IMR-90 (cell line): ENCODE measurements at regions not wholly inside any gene's neighbourhood (a gene's known extent, or its start where the extent isn't known, plus 50 kb on each side); places are given as distances from the start of the nearest gene placed in this dataset.
"Not testable (repeated sequence)": the region's sequence is repeated elsewhere in the genome, so short reads cannot be mapped to it uniquely, and the experiment has no call there.

Experiments used
- ATAC-seq: fragments of 200-7000 bp; cut with Tn5 transposase; 2 replicates; pipeline ENCODE4 v1.9.1; 2020; ENCODE audit warnings: low read depth, mild to moderate bottlenecking, moderate library complexity
- BruUV-seq: library from RNA; stranded (reverse); fragments of 400-500 nt; replicated peaks from 2 replicates; lab custom pipeline; 2021; lab: Mats Ljungman, UMichigan
- CTCF ChIA-PET: fragments of 300-600 bp; formaldehyde crosslinking; extraction: SDS; loops from one replicate; lab custom pipeline; 2021; ENCODE audit warnings: antibody characterized with exemption; lab: Yijun Ruan, JAX
- POLR2A ChIA-PET: fragments of 300-600 bp; sonication (Branson Sonifier 250); formaldehyde crosslinking; loops from one replicate; lab custom pipeline; 2022; ENCODE audit warnings: antibody characterized with exemption; ENCODE audit not compliant: unreplicated experiment; lab: Charles Lee
- DNase-seq: peaks from one replicate; pipeline ENCODE4 v3.0.0; 2013
- H2AFZ ChIP-seq: replicated peaks from 2 replicates; pipeline ENCODE3; 2013; ENCODE audit warnings: low read length, mild to moderate bottlenecking; ENCODE audit not compliant: poor library complexity
- H2AK5ac ChIP-seq: 2 replicates; pipeline ENCODE4 v1.6.1; 2013; ENCODE audit warnings: low read depth, low read length, inconsistent platforms
- H2AK9ac ChIP-seq: replicated peaks from 2 replicates; pipeline ENCODE3; 2013; ENCODE audit warnings: mild to moderate bottlenecking, low read depth, low read length, moderate library complexity; ENCODE audit not compliant: poor library complexity
- H2BK120ac ChIP-seq: 2 replicates; pipeline ENCODE4 v1.6.1; 2013; ENCODE audit warnings: low read depth, low read length, inconsistent platforms
- H2BK15ac ChIP-seq: 3 replicates; pipeline ENCODE4 v1.6.1; 2013; ENCODE audit warnings: low read depth, low read length, inconsistent platforms
- H2BK20ac ChIP-seq: 2 replicates; pipeline ENCODE4 v1.6.1; 2013; ENCODE audit warnings: low read depth, mild to moderate bottlenecking, inconsistent platforms, low read length, moderate library complexity
- H2BK5ac ChIP-seq: 2 replicates; pipeline ENCODE4 v1.6.1; 2013; ENCODE audit warnings: mild to moderate bottlenecking, low read depth, low read length, inconsistent platforms; ENCODE audit not compliant: poor library complexity, severe bottlenecking
- H3K14ac ChIP-seq: replicated peaks from 2 replicates; pipeline ENCODE4 v1.6.1; 2013; ENCODE audit warnings: low read depth, low read length, inconsistent platforms
- H3K18ac ChIP-seq: 2 replicates; pipeline ENCODE4 v1.6.1; 2013; ENCODE audit warnings: low read depth, low read length, control low read depth
- H3K23ac ChIP-seq: 2 replicates; pipeline ENCODE4 v1.6.1; 2013; ENCODE audit warnings: low read depth, low read length, inconsistent platforms
- H3K27ac ChIP-seq: 2 replicates; pipeline ENCODE4 v1.5.1; 2013; ENCODE audit warnings: mild to moderate bottlenecking, control low read depth, low read length; ENCODE audit not compliant: insufficient read depth
- H3K27me3 ChIP-seq: 2 replicates; pipeline ENCODE4 v1.6.1; 2013; ENCODE audit warnings: low read length; ENCODE audit not compliant: control insufficient read depth, insufficient read depth
- H3K36me3 ChIP-seq: 2 replicates; pipeline ENCODE4 v1.6.1; 2013; ENCODE audit warnings: low read length, mixed read lengths; ENCODE audit not compliant: control insufficient read depth, insufficient read depth
- H3K4ac ChIP-seq: 2 replicates; pipeline ENCODE4 v1.6.1; 2013; ENCODE audit warnings: low read depth, low read length, inconsistent platforms
- H3K4me1 ChIP-seq: 2 replicates; pipeline ENCODE4 v1.6.1; 2013; ENCODE audit warnings: low read length, mixed read lengths; ENCODE audit not compliant: control insufficient read depth, insufficient read depth
- H3K4me2 ChIP-seq: 2 replicates; pipeline ENCODE4 v1.6.1; 2013; ENCODE audit warnings: low read depth, mild to moderate bottlenecking, control low read depth, low read length, moderate library complexity
- H3K4me3 ChIP-seq: 2 replicates; pipeline ENCODE4 v1.5.1; 2013; ENCODE audit warnings: low read depth, mild to moderate bottlenecking, control low read depth, low read length, moderate library complexity; ENCODE audit not compliant: insufficient read depth
- H3K56ac ChIP-seq: 2 replicates; pipeline ENCODE4 v1.6.1; 2013; ENCODE audit warnings: low read length, inconsistent platforms; ENCODE audit not compliant: insufficient read depth; ENCODE audit errors: extremely low read depth
- H3K79me1 ChIP-seq, 2 experiments: 2 replicates each; pipeline ENCODE4 v1.6.1; 2013; ENCODE audit warnings: low read length in 2 of 2, inconsistent platforms in 1 of 2, low read depth in 1 of 2
- H3K9ac ChIP-seq: 2 replicates; pipeline ENCODE4 v1.6.1; 2013; ENCODE audit warnings: low read depth, low read length, control low read depth
- H3K9me1 ChIP-seq: 2 replicates; pipeline ENCODE4 v1.6.1; 2013; ENCODE audit warnings: low read length, inconsistent platforms; ENCODE audit not compliant: insufficient read depth
- H3K9me3 ChIP-seq: 2 replicates; pipeline ENCODE4 v1.6.1; 2013; ENCODE audit warnings: low read length; ENCODE audit not compliant: control insufficient read depth, insufficient read depth
- H4K20me1 ChIP-seq: 2 replicates; pipeline ENCODE4 v1.6.1; 2013; ENCODE audit warnings: low read length, inconsistent platforms; ENCODE audit not compliant: insufficient read depth
- H4K5ac ChIP-seq: 2 replicates; pipeline ENCODE4 v1.6.1; 2013; ENCODE audit warnings: mild to moderate bottlenecking, low read depth, low read length, control low read depth
- H4K8ac ChIP-seq, 2 experiments: 2 replicates each; pipeline ENCODE4 v1.6.1; 2013; ENCODE audit warnings: low read depth in 2 of 2, low read length in 2 of 2, control low read depth in 1 of 2, inconsistent platforms in 1 of 2
- H4K91ac ChIP-seq: 2 replicates; pipeline ENCODE4 v1.6.1; 2013; ENCODE audit warnings: low read depth, low read length, inconsistent platforms; ENCODE audit not compliant: insufficient read depth
- WGBS, 2 experiments: methylation state at CpG; one replicate each; pipeline versions ENCODE4 v1.1.5 to v1.1.7; 2013; ENCODE audit warnings: missing lambda C conversion rate in 2 of 2; ENCODE audit not compliant: insufficient read length in 1 of 2; ENCODE audit errors: extremely low coverage in 2 of 2; 5-methylcytosine and 5-hydroxymethylcytosine counted together
- dilution Hi-C: fragments of 300-500 bp; cut with HindIII; formaldehyde crosslinking; loops from one replicate; pipeline ENCODE4 v1.14.3; 2018; ENCODE audit warnings: low sequenced_read_pairs; ENCODE audit not compliant: unreplicated experiment
- in situ Hi-C: fragments of 300-500 bp; cut with MboI; formaldehyde crosslinking; loops from 3 replicates; pipeline ENCODE4 v1.14.3; 2019; ENCODE audit warnings: low sequenced_read_pairs, inconsistent platforms, mixed read lengths
- intact Hi-C: fragments of 100-400 bp; cut with micrococcal nuclease; formaldehyde crosslinking; loops from 2 replicates; pipeline ENCODE4 v1.10.0; 2022

- in situ Hi-C loops, CTCF ChIA-PET, H4K91ac ChIP-seq, H4K5ac ChIP-seq, H2BK5ac ChIP-seq, H3K9ac ChIP-seq, H4K8ac ChIP-seq, H3K36me3 ChIP-seq, H3K27ac ChIP-seq, ATAC-seq, H3K79me1 ChIP-seq, H2AFZ ChIP-seq, H2AK5ac ChIP-seq, H2AK9ac ChIP-seq, DNase-seq, intact Hi-C loops, H3K4ac ChIP-seq, H3K18ac ChIP-seq, H3K4me1 ChIP-seq, H3K4me3 ChIP-seq, H2BK20ac ChIP-seq, H2BK15ac ChIP-seq, H2BK120ac ChIP-seq, H3K23ac ChIP-seq, POLR2A ChIA-PET, H3K4me2 ChIP-seq, dilution Hi-C loops, H3K14ac ChIP-seq, H3K9me3 ChIP-seq, H4K20me1 ChIP-seq, H3K9me1 ChIP-seq, H3K27me3 ChIP-seq, H3K56ac ChIP-seq, BruUV-seq: not testable (repeated sequence)
- WGBS, 2 experiments, result no CpG with 5 or more reads among the region's 3 CpGs
Measured at GRCh38 chr4:9636411-9636810, 145.0 kb upstream of the DRD5 start.
